Fibroblast of skin of left quadriceps (primary cell): ENCODE measurements at regions not wholly inside any gene's neighbourhood (a gene's known extent, or its start where the extent isn't known, plus 50 kb on each side); places are given as distances from the start of the nearest gene placed in this dataset.

Experiments
- DNase-seq, 2 experiments: peaks; one replicate each; pipeline ENCODE4 v3.0.0-alpha.2; 2013; ENCODE audit warnings: low read depth in 2 of 2

- DNase-seq: no peak
Observed at GRCh38 chr4:178781779-178782178, 1339.5 kb upstream of the AGA start.

- DNase-seq: no peak
Observed at GRCh38 chr4:178784491-178784890, 1342.3 kb upstream of the AGA start.

- DNase-seq: no peak
Observed at GRCh38 chr4:178789279-178789678, 1347.0 kb upstream of the AGA start.

GRCh38 chr4:178799204-178799603, 1357.0 kb upstream of the AGA start:
- DNase-seq: no peak

- DNase-seq: no peak
Observed at GRCh38 chr4:178808106-178808505, 1365.9 kb upstream of the AGA start.

DNA sequence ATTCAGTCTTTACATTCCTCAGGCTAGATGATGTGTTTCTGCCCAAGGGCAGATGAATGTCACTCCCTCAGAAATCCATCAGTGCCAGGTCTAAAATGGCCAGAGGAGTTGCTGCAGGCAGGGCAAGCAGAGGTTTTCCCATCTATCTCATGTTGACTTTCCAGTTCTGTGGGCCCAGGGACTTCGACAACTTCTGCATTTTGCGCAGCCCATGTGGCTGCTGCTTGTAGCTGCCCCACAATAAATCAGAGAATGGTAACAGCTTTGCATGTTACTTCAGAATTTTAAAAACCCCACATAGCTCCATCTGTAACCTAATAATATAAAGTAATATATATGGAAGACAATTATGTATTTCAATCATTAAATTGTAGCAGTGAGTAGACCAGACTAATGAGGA, 1367.7 kb upstream of the AGA start:
- DNase-seq: no peak

GRCh38 chr4:178811356-178811755, 1369.1 kb upstream of the AGA start:
- DNase-seq: no peak

- no peak for DNase-seq
Observed at GRCh38 chr4:178812866-178813265, 1370.6 kb upstream of the AGA start.

- no peak for DNase-seq
Observed at GRCh38 chr4:178814908-178815307, 1372.7 kb upstream of the AGA start.

DNA sequence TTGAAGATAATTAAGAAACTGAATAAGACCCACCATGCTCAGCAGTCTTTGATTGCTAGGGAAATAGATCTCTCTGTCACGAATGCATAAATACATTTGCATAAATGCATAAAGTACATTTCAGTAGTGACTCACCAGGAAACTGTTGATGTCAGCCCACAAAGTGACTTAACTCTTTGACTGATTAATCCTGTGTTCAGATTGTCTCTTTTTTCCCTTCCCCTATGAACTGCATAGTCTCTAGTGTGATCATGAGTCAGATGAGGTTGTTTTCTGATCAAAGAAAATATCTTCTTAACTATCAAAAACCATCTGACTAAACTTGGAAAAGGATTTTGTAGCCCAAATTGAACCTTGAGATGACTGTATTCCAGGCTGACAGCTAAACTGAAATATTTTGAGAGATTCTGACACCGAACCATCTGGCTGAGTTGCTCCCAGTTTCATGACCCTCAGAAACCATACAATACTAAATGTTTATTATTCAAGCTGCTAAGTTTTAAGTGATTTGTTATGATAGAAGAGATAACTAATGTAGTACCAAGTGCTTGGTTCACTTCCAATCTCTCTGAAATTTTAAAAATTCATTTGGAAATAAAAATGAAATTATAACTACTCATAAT, 1381.5 kb upstream of the AGA start:
- peak; percentile 23 to 29 for DNase-seq

- no peak for DNase-seq
Observed at GRCh38 chr4:178836865-178837264, 1394.6 kb upstream of the AGA start.

GRCh38 chr4:178838776-178839175, 1396.5 kb upstream of the AGA start:
- no peak for DNase-seq

GRCh38 chr4:178856139-178856800, 1414.0 kb upstream of the AGA start:
- no peak for DNase-seq

- DNase-seq: no peak
Observed at GRCh38 chr4:178871476-178871875, 1429.2 kb upstream of the AGA start.

- DNase-seq: no peak
Observed at GRCh38 chr4:178881937-178882336, 1439.7 kb upstream of the AGA start.

GRCh38 chr4:178894126-178894525, 1451.9 kb upstream of the AGA start:
- DNase-seq: no peak

DNA sequence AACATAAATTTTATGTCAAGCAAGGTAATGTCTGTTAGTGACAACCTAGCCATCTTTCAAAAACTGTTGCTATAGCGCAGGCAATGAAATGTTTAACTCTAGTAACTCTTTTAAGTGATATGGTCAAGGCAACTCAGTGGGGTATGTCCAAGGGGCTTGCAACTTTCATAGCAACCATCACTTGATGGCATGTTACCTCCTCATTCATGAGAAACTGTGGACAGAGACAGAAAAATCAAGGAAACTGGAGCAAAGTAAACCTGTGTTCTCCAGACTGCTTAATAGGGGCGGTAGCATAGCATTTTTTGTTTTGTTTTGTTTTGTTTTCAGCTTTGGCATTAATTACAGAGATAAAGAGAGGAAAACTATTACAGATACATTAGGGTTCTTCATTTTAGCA, 1456.8 kb upstream of the AGA start:
- no peak for DNase-seq

DNA sequence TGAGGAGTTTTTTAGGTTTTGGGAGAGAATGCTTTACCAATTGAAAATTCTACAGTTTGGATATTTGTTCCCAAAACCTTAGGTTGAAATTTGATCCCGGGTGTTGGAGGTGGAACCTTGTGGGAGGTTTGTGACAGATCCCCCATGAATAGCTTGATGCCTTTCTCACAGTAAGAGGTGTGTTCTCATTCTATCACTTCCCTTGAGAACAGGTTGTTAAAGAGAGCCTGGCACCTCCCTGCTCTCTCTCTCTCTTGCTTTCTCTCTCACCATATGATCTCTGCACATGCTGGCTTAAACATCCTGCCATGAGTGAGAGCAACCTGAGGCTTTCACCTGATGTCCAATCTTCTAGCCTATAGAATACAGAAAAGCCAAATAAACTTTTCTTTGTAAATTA, 1475.5 kb upstream of the AGA start:
- no peak for DNase-seq

DNA sequence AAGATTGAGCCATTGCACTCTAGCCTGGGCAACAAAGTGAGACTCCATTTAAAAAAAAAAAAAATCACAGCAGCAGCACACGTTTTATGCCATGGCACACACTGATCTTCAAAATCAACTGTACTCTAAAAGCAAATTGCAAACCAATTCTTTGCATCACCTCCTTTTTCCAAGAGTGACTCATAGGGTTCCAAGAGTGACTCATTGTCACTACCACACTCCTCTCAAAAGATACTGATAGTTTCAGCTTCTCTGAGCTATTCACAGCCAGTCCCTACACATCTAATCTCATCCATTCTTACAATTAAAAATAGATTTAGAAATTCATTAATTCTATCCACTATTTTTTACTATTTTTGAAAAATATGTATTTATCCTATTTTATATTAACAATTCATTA, 1494.9 kb upstream of the AGA start:
- no peak for DNase-seq

DNA sequence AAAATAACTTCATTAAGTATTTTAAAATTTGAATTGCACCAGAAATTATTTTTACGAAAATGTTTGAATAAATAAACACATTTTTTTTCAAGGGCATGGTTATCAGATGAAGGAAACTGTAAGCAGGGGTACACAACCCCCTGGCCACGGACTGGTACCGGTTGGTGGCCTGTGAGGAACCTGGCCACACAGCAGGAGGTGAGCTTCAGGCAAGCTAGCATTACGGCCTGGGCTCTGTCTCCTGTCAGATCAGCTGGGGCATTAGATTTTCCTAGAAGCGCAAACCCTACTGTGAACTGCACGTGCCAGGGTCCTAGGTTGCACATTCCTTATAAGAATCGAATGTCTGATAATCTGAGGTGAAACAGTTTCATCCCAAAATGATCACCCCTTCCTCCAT, 1499.7 kb upstream of the AGA start:
- no peak for DNase-seq

DNA sequence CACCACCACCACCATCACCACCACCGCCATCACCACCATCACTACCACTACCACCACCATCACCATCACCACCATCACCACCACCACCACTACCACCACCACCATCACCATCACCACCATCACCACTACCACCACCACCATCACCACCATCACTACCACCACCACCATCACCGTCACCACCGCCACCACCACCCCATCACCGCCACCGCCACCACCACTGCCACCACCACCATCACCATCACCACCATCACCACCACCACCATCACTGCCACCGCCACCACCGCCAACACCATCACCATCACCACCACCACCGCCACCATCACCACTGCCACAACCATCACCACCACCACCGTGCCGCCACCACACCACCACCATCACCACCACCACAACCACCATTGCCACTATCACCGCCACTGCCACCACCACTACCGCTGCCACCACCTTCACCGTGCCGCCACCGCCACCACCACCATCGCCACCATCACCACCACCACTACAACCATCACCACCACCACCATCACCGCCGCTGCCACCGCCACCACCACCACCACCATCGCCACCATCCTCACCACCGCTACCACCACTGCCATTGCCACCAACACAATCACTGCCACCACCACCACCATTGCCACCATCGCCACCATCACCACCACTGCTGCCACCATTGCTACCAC, 1511.3 kb upstream of the AGA start:
- DNase-seq: no peak

GRCh38 chr4:178955614-178956013, 1513.4 kb upstream of the AGA start:
- DNase-seq: no peak

GRCh38 chr4:178958725-178959440, 1516.6 kb upstream of the AGA start:
- no peak for DNase-seq
